NCI-H526 (cell line): ENCODE measurements at regions not wholly inside any gene's neighbourhood (a gene's known extent, or its start where the extent isn't known, plus 50 kb on each side); places are given as distances from the start of the nearest gene placed in this dataset.
"Not testable (repeated sequence)": the region's sequence is repeated elsewhere in the genome, so short reads cannot be mapped to it uniquely, and the experiment has no call there.

Experiments
- DNase-seq, 2 experiments: peaks; one replicate each; lab custom pipeline; 2025; lab: John Stamatoyannopoulos, UW

GRCh38 chr11:70549386-70549785, 151.1 kb downstream of the CTTN start:
- DNase-seq = no peak

- DNase-seq = no peak
Observed at GRCh38 chr11:70549796-70550195, 151.5 kb downstream of the CTTN start.

GRCh38 chr11:70550456-70551195, 152.3 kb downstream of the CTTN start:
- DNase-seq = no peak

- no peak for DNase-seq
Observed at GRCh38 chr11:70551351-70552166, 153.2 kb downstream of the CTTN start.

GRCh38 chr11:70552167-70553150, 154.1 kb downstream of the CTTN start:
- no peak for DNase-seq

GRCh38 chr11:70555078-70555477, 156.7 kb downstream of the CTTN start:
- no peak for DNase-seq

GRCh38 chr11:70556884-70557741, 158.8 kb downstream of the CTTN start:
- no peak for DNase-seq

- DNase-seq = no peak
Observed at GRCh38 chr11:70557742-70558485, 159.6 kb downstream of the CTTN start.

- DNase-seq = no peak
Observed at GRCh38 chr11:70558681-70559080, 160.4 kb downstream of the CTTN start.

GRCh38 chr11:70559516-70559915, 161.2 kb downstream of the CTTN start:
- no peak for DNase-seq

GRCh38 chr11:70560621-70561020, 162.3 kb downstream of the CTTN start:
- DNase-seq = not testable (repeated sequence)

- no peak for DNase-seq
Observed at GRCh38 chr11:70566768-70567530, 168.6 kb downstream of the CTTN start.

GRCh38 chr11:70567680-70568034, 169.3 kb downstream of the CTTN start:
- DNase-seq = no peak

- DNase-seq = peak in 1 of 2 experiments; percentile 11
Observed at GRCh38 chr11:70568035-70568813, 169.9 kb downstream of the CTTN start.

- no peak for DNase-seq
Observed at GRCh38 chr11:70568814-70569617, 170.7 kb downstream of the CTTN start.

- no peak for DNase-seq
Observed at GRCh38 chr11:70569618-70569890, 171.2 kb downstream of the CTTN start.

GRCh38 chr11:70569996-70570692, 171.8 kb downstream of the CTTN start:
- no peak for DNase-seq
